ACC112 (cell line): ENCODE measurements at regions not wholly inside any gene's neighbourhood (a gene's known extent, or its start where the extent isn't known, plus 50 kb on each side); places are given as distances from the start of the nearest gene placed in this dataset.

Experiments
- H2AFZ ChIP-seq: fragments of 200-600 bp; sonication (generic); one replicate; pipeline ENCODE4 v1.6.0; 2017; ENCODE audit warnings: antibody characterized with exemption, low read length; ENCODE audit not compliant: unreplicated experiment
- H3K27ac ChIP-seq: fragments of 200-600 bp; sonication (generic); 2 replicates; pipeline ENCODE4 v1.5.1; 2014; ENCODE audit warnings: low read depth, mild to moderate bottlenecking, antibody characterized with exemption, low read length, moderate library complexity
- H3K27me3 ChIP-seq: fragments of 200-600 bp; sonication (generic); 2 replicates; pipeline ENCODE4 v1.6.1; 2014; ENCODE audit warnings: mild to moderate bottlenecking, antibody characterized with exemption, low read length, moderate library complexity, mixed read lengths; ENCODE audit not compliant: insufficient read depth
- H3K36me3 ChIP-seq: fragments of 200-600 bp; sonication (generic); 2 replicates; pipeline ENCODE4 v1.6.1; 2016; ENCODE audit warnings: mild to moderate bottlenecking, antibody characterized with exemption, low read length, moderate library complexity, mixed read lengths; ENCODE audit not compliant: insufficient read depth
- H3K4me1 ChIP-seq: fragments of 200-600 bp; sonication (generic); one replicate; pipeline ENCODE4 v1.6.1; 2016; ENCODE audit warnings: low read length, mixed read lengths; ENCODE audit not compliant: insufficient read depth, unreplicated experiment, control insufficient read depth
- H3K4me3 ChIP-seq: fragments of 200-600 bp; sonication (generic); 2 replicates; pipeline ENCODE4 v1.5.1; 2014; ENCODE audit warnings: mild to moderate bottlenecking, low read depth, low read length
- H3K79me2 ChIP-seq: fragments of 200-600 bp; sonication (generic); one replicate; pipeline ENCODE4 v1.6.0; 2016; ENCODE audit warnings: low read length; ENCODE audit not compliant: control insufficient read depth, unreplicated experiment, insufficient read depth

- H3K4me1 ChIP-seq: peaks cover 8% of the 10 kb centered on the region
- no peak overlapping the region for H2AFZ ChIP-seq
- no peak overlapping the region for H3K4me3 ChIP-seq
- H3K27ac ChIP-seq: no peak overlapping the region
- no peaks in the 10 kb centered on the region for H3K27me3 ChIP-seq
- no peaks in the 10 kb centered on the region for H3K36me3 ChIP-seq
- H3K79me2 ChIP-seq: no peaks in the 10 kb centered on the region
Observed at GRCh38 chr3:157921811-157922210, 184.4 kb downstream of the SHOX2 start.

GRCh38 chr3:157920822-157921700, 185.2 kb downstream of the SHOX2 start:
- no peaks in the 10 kb centered on the region for H3K79me2 ChIP-seq
- H3K4me1 ChIP-seq: peaks cover 15% of the 10 kb centered on the region
- H3K27ac ChIP-seq: no peak overlapping the region
- no peak overlapping the region for H2AFZ ChIP-seq
- no peaks in the 10 kb centered on the region for H3K27me3 ChIP-seq
- H3K4me3 ChIP-seq: no peak overlapping the region
- no peaks in the 10 kb centered on the region for H3K36me3 ChIP-seq

GRCh38 chr3:157919319-157919887, 186.8 kb downstream of the SHOX2 start:
- no peak overlapping the region for H3K27ac ChIP-seq

GRCh38 chr3:157918402-157918801, 187.8 kb downstream of the SHOX2 start:
- no peak overlapping the region for H2AFZ ChIP-seq
- no peak overlapping the region for H3K4me3 ChIP-seq
- no peaks in the 10 kb centered on the region for H3K27me3 ChIP-seq
- H3K4me1 ChIP-seq: peaks cover 37% of the 10 kb centered on the region
- H3K79me2 ChIP-seq: no peaks in the 10 kb centered on the region
- no peak overlapping the region for H3K27ac ChIP-seq
- no peaks in the 10 kb centered on the region for H3K36me3 ChIP-seq

More at GRCh38 chr3:157919319-157919887, 186.8 kb downstream of the SHOX2 start:
- Histone ChIP-seq H3K36me3 (no peaks in the 10 kb centered on the region), H3K4me3 (no peak overlapping the region), H3K27me3 (no peaks in the 10 kb centered on the region), H3K4me1 (peaks cover 27% of the 10 kb centered on the region), H3K79me2 (no peaks in the 10 kb centered on the region), H2AFZ (no peak overlapping the region)

DNA sequence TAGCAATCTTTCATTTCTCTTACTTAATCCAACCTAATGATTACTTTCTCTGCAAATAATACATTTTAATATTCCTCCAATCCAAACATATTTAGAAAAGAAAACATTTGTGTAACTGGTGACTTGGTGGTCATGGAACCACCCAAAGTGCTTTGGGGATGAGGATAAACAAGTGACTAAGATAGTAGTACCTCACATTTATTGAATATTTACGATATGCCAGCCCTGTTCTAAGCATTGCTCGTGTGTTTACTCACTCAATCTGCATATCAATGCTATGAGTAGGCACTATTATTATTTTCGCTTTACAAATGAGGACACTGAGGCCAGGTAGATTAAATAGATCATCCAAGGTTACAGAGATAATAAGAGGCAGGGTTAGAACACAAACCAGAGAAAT, 189.5 kb downstream of the SHOX2 start:
- Histone ChIP-seq H3K79me2 (no peaks in the 10 kb centered on the region), H3K36me3 (no peaks in the 10 kb centered on the region), H3K4me3 (no peak overlapping the region), H3K27ac (peak overlapping the region; percentile 41), H3K27me3 (no peaks in the 10 kb centered on the region), H2AFZ (no peak overlapping the region), H3K4me1 (peaks cover 47% of the 10 kb centered on the region)

DNA sequence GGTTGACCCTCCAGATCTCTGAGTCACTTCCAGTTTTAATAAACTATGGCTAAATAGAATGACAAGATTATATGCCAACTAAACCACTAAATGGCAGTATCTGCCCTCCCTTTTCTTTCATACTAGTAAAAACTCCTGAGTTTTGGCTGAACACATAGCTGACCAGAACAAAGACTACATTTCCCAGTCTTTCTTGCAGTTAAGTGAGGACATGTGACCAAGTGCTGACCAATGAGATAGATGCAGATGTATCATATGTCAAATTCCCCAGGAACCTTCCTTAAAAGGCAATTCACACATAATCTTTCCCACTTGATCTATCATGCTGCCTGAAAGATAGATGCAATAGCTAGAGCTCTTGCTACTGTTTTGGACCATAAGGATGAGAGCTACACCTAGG, 191.3 kb downstream of the SHOX2 start:
- H3K27ac ChIP-seq: peak overlapping the region; percentile 86
- H3K4me3 ChIP-seq: no peak overlapping the region
- H3K27me3 ChIP-seq: no peaks in the 10 kb centered on the region
- no peaks in the 10 kb centered on the region for H3K79me2 ChIP-seq
- H2AFZ ChIP-seq: no peak overlapping the region
- peaks cover 47% of the 10 kb centered on the region for H3K4me1 ChIP-seq
- no peaks in the 10 kb centered on the region for H3K36me3 ChIP-seq

DNA sequence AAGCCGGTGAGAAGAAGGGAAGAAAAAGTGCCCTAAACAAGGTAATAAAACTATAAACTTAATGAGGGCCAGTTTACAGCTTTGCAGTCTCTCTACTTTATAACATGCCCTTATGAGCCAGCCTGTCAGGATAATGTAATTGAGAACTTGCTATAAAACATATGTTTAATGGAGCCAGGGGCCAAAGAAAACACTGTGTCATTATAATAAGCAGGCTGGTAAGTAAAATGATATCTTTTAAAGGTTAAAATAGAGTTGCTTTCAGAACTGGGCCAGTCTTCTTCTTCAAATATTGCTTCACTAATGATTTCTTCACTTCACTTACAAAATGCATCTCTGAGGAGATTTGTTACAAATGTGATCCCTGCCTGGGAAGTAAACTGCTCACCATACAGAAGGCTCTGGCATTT, 192.5 kb downstream of the SHOX2 start:
- no peaks in the 10 kb centered on the region for H3K79me2 ChIP-seq
- no peak overlapping the region for H2AFZ ChIP-seq
- no peaks in the 10 kb centered on the region for H3K36me3 ChIP-seq
- peak overlapping the region; percentile 52; the same call in 1 of the 2 replicates for H3K4me3 ChIP-seq
- H3K27me3 ChIP-seq: no peaks in the 10 kb centered on the region
- peak overlapping the region; percentile 86 for H3K27ac ChIP-seq
- peaks cover 47% of the 10 kb centered on the region for H3K4me1 ChIP-seq

DNA sequence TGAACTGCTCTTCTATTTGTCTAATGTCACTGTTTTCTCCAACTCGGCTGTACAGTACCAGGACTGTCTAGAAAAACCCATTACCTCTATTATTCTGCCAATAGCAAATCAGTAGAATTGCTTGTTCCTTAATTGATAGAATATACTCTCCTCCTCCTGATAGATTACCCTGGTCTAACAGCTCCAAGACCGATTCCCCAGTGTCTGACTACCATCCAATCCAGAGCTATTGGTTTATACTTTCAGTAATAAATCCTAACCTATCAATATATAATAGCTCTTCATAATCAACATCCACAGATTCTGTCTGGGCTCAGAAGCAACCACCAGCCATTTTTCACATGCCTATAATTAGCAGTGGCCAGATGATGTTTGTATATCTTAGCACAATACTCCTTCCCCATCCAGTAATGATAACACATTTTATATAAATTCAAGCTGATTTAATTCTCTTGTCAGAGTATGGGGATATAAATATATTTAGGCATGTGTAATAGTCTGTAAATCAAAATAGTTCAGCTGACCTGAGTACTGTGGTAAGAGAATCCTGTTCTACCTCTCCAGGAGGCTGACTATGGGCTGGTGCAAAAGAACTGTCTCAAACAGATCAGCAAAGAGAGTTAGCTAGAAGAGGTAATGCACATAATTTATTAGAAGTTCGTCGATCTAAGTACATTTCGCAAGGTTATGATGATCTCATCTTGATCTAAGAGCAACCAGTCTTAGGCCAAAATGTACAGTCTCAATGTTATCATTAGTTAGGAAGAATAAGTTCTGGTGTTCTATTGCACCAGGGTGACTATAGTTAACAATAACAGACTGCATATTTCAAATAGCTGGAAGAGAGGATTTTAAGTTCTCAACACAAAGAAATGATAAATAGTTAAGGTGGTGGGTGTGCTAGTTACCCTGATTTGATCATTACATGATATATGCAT, 193.4 kb downstream of the SHOX2 start:
- Histone ChIP-seq H3K27me3 (no peaks in the 10 kb centered on the region), H3K36me3 (no peaks in the 10 kb centered on the region), H3K4me3 (peak overlapping the region; percentile 52; the same call in 1 of the 2 replicates), H3K79me2 (no peaks in the 10 kb centered on the region), H3K27ac (peak overlapping the region; percentile 86), H3K4me1 (peaks cover 47% of the 10 kb centered on the region), H2AFZ (no peak overlapping the region)

DNA sequence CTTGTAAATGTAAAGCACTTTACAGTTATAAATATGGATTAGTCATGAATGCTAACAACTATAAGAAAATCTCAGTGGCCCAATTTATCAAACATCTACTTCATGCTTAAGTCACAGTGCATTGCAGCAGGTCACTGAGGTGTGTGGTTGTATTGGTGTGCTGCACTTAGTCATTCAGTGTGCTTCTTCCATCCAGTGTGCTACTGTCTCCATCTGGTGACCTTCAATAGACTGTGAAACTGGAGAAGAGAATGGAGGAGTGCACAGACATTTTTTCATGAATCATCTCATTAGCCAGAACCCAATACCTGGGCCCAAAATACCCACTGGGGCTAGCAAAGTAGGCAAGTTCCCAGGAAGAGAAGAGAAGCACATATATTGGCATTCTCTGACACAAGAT, 199.6 kb downstream of the SHOX2 start:
- no peak overlapping the region for H3K4me3 ChIP-seq
- H3K27ac ChIP-seq: no peak overlapping the region
- H3K4me1 ChIP-seq: no peaks in the 10 kb centered on the region
- H3K36me3 ChIP-seq: no peaks in the 10 kb centered on the region
- no peaks in the 10 kb centered on the region for H3K27me3 ChIP-seq
- H2AFZ ChIP-seq: no peak overlapping the region
- H3K79me2 ChIP-seq: no peaks in the 10 kb centered on the region

DNA sequence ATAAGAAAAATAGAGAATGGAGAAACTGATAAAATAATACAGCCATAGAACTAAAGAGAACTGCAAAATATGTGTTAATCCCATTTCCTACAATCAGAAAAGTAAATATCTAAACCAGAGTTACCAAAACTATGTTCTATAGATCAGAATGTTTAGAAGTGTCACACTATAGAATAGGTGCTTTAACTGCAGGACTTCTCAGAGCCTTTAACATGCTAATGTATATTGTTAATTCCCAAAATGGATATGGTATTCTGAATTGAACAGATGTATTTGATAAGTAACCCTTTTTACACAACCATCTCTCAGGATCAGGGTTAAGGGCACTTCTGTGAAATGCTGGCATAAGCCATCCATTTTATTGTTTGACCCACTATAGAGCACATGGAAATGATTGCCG, 200.3 kb downstream of the SHOX2 start:
- Histone ChIP-seq H3K36me3 (no peaks in the 10 kb centered on the region), H3K4me3 (no peak overlapping the region), H3K27ac (no peak overlapping the region), H3K4me1 (no peaks in the 10 kb centered on the region), H2AFZ (no peak overlapping the region), H3K27me3 (no peaks in the 10 kb centered on the region), H3K79me2 (no peaks in the 10 kb centered on the region)
